ENCODE measurements at regions not wholly inside any gene's neighbourhood (a gene's known extent, or its start where the extent isn't known, plus 50 kb on each side); places are given as distances from the start of the nearest gene placed in this dataset.

DNA sequence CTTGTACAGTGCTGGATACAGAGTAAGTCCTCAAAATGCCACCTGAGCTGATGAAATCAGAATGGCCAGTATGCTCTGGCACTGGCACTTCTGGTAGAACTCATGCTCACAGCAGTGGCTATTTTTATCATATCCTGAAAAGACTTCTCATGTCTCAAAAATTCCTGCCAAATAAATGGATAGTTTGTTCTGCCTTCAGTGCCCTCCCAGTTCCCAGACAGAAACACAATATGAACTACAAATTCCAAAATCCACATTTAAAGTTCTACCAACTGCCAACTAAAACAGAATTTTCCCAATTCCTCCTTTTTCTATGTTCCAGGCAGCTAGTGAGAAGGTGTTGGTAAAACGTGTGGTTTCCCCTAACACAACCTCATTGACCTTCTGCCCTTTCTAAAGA, 51.4 kb upstream of the RGS1 start:
- no peak for DNase-seq (ENCODE audit: low read depth)

All from GM04504 (cell line).